ENCODE measurements at regions not wholly inside any gene's neighbourhood (a gene's known extent, or its start where the extent isn't known, plus 50 kb on each side); places are given as distances from the start of the nearest gene placed in this dataset.
"Not testable (repeated sequence)": the region's sequence is repeated elsewhere in the genome, so short reads cannot be mapped to it uniquely, and the experiment has no call there.

DNA sequence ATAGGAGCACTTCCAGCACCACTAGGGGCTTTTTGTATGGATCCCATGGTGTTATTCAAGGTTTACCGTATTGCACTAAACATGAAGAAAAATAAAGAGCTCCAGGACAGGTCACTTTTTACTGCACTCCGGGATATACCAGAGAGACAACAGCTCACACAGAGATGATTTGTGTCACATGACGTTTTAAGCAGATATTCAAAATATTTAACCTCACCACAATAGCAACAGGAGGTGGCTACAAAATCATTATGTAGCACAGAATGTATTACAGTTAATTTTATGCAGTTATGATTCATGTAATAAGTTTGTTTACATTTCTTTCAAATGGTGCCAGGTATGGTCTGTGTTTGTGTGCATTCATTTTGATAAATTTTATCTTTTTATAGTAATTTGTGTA, 100.6 kb downstream of the LUZP4 start:
- no peaks in the 10 kb centered on the region for H3K9me3 ChIP-seq (ENCODE audit: low read depth, low read length)
- DNase-seq (ENCODE audit: insufficient read length, low spot score, missing footprints), result no peak
- H3K79me2 ChIP-seq (ENCODE audit: insufficient read depth, low read length), result no peaks in the 10 kb centered on the region
- no peak overlapping the region for H3K4me3 ChIP-seq (ENCODE audit: insufficient read depth, low read length)
- H3K27ac ChIP-seq (ENCODE audit: low read depth, low read length), result no peak overlapping the region
- H3K36me3 ChIP-seq (ENCODE audit: insufficient read depth, low read length), result no peaks in the 10 kb centered on the region
- H4K20me1 ChIP-seq (ENCODE audit: insufficient read depth, low read length), result no peaks in the 10 kb centered on the region
- H3K4me2 ChIP-seq (ENCODE audit: insufficient read depth, low read length), result no peak overlapping the region
- H2AFZ ChIP-seq (ENCODE audit: low read length), result no peak overlapping the region
- H3K4me1 ChIP-seq (ENCODE audit: insufficient read depth, low read length), result no peaks in the 10 kb centered on the region
- H3K27me3 ChIP-seq (ENCODE audit: insufficient read depth, low read length), result no peaks in the 10 kb centered on the region
- TF ChIP-seq CTCF (IDR thresholded peaks at IDR 0.05; ENCODE audit: extremely low read depth, low read depth, low read length), result no peak

DNA sequence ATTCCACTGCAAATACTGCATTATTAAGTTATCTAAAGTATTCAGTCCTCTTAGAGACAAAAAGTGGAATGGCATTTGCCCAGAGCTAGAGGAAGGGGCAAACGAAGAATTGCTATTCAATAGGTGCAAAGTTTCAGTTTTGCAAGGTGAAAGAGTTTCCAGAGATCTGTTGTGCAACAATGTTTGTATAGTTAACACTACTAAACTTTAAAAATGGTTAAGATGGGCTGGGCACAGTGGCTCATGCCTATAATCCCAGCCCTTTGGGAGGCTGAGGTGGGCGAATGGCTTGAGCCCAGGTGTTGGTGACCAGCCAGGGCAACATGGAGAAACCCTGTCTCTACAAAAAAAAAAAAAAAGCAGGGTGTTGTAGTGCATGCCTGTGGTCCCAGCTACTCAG, 102.5 kb downstream of the LUZP4 start:
- no peak for DNase-seq (ENCODE audit: insufficient read length, low spot score, missing footprints)
- no peak for TF ChIP-seq CTCF (IDR thresholded peaks at IDR 0.05; ENCODE audit: extremely low read depth, low read depth, low read length)
- Histone ChIP-seq H3K4me2 (ENCODE audit: insufficient read depth, low read length) (no peak overlapping the region), H3K27me3 (ENCODE audit: insufficient read depth, low read length) (peaks cover 9% of the 10 kb centered on the region), H4K20me1 (ENCODE audit: insufficient read depth, low read length) (no peaks in the 10 kb centered on the region), H3K27ac (ENCODE audit: low read depth, low read length) (no peak overlapping the region), H3K79me2 (ENCODE audit: insufficient read depth, low read length) (no peaks in the 10 kb centered on the region), H3K36me3 (ENCODE audit: insufficient read depth, low read length) (no peaks in the 10 kb centered on the region), H3K4me1 (ENCODE audit: insufficient read depth, low read length) (no peaks in the 10 kb centered on the region), H2AFZ (ENCODE audit: low read length) (no peak overlapping the region), H3K4me3 (ENCODE audit: insufficient read depth, low read length) (no peak overlapping the region), H3K9me3 (ENCODE audit: low read depth, low read length) (no peaks in the 10 kb centered on the region)

DNA sequence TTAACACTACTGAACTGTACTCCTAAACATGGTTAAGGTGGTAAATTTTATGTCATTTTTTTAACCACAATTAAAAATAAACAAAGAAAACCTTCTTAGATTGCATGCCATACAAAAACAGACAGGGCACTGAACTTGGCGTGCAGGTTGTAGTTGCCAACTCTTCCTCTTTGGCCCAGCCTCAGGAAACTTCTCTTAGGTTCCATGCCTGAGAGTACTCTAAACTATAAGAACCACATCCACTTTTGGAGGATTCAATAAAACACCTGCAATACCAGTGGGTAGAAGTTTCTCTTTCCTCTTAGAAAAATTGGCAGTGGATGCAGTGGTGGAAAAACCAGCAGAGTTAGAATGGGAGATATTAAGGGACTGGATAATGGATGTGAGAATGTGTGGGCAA, 103.4 kb downstream of the LUZP4 start:
- Histone ChIP-seq H3K36me3 (ENCODE audit: insufficient read depth, low read length) (no peaks in the 10 kb centered on the region), H3K4me3 (ENCODE audit: insufficient read depth, low read length) (no peak overlapping the region), H3K9me3 (ENCODE audit: low read depth, low read length) (no peaks in the 10 kb centered on the region), H3K27me3 (ENCODE audit: insufficient read depth, low read length) (peaks cover 11% of the 10 kb centered on the region), H2AFZ (ENCODE audit: low read length) (no peak overlapping the region), H4K20me1 (ENCODE audit: insufficient read depth, low read length) (no peaks in the 10 kb centered on the region), H3K4me1 (ENCODE audit: insufficient read depth, low read length) (no peaks in the 10 kb centered on the region), H3K27ac (ENCODE audit: low read depth, low read length) (no peak overlapping the region), H3K4me2 (ENCODE audit: insufficient read depth, low read length) (no peak overlapping the region), H3K79me2 (ENCODE audit: insufficient read depth, low read length) (no peaks in the 10 kb centered on the region)
- DNase-seq (ENCODE audit: insufficient read length, low spot score, missing footprints), result no peak
- TF ChIP-seq CTCF (IDR thresholded peaks at IDR 0.05; ENCODE audit: extremely low read depth, low read depth, low read length), result no peak

DNA sequence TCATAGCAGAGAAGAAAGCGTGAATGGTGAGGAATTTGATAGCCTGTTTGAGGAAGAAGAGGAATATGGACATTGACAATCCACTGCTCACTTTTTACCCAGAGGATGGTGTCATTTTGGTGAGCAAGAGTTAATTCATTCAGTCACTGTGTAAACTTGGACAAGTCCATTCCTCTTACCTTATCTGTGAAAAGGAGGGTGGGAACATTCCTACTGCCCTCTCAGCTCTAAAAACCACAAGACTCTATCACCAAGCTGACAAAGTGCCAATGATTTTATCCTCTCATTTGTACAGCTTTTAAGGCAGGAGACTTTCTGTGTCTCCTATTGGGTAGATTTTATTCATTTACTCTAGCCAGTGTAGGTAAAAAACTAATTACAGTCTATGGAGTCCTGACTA, 103.8 kb downstream of the LUZP4 start:
- no peak for TF ChIP-seq CTCF (IDR thresholded peaks at IDR 0.05; ENCODE audit: extremely low read depth, low read depth, low read length)
- no peak overlapping the region for H2AFZ ChIP-seq (ENCODE audit: low read length)
- no peak overlapping the region for H3K4me3 ChIP-seq (ENCODE audit: insufficient read depth, low read length)
- H4K20me1 ChIP-seq (ENCODE audit: insufficient read depth, low read length), result no peaks in the 10 kb centered on the region
- no peaks in the 10 kb centered on the region for H3K36me3 ChIP-seq (ENCODE audit: insufficient read depth, low read length)
- no peaks in the 10 kb centered on the region for H3K79me2 ChIP-seq (ENCODE audit: insufficient read depth, low read length)
- peaks cover 11% of the 10 kb centered on the region for H3K27me3 ChIP-seq (ENCODE audit: insufficient read depth, low read length)
- H3K4me2 ChIP-seq (ENCODE audit: insufficient read depth, low read length), result no peak overlapping the region
- H3K27ac ChIP-seq (ENCODE audit: low read depth, low read length), result no peak overlapping the region
- DNase-seq (ENCODE audit: insufficient read length, low spot score, missing footprints), result no peak
- no peaks in the 10 kb centered on the region for H3K4me1 ChIP-seq (ENCODE audit: insufficient read depth, low read length)
- no peaks in the 10 kb centered on the region for H3K9me3 ChIP-seq (ENCODE audit: low read depth, low read length)

GRCh38 chrX:115394806-115395205, 105.3 kb downstream of the LUZP4 start:
- not testable (repeated sequence) for H3K36me3 ChIP-seq (ENCODE audit: insufficient read depth, low read length); H2AFZ ChIP-seq (ENCODE audit: low read length); H4K20me1 ChIP-seq (ENCODE audit: insufficient read depth, low read length); H3K4me2 ChIP-seq (ENCODE audit: insufficient read depth, low read length); H3K4me3 ChIP-seq (ENCODE audit: insufficient read depth, low read length); H3K27ac ChIP-seq (ENCODE audit: low read depth, low read length); H3K9me3 ChIP-seq (ENCODE audit: low read depth, low read length); DNase-seq (ENCODE audit: insufficient read length, low spot score, missing footprints); H3K4me1 ChIP-seq (ENCODE audit: insufficient read depth, low read length); H3K79me2 ChIP-seq (ENCODE audit: insufficient read depth, low read length)
- H3K27me3 ChIP-seq (ENCODE audit: insufficient read depth, low read length), result peaks cover 17% of the 10 kb centered on the region

Data from osteoblast (primary cell).